ENCODE measurements at regions not wholly inside any gene's neighbourhood (a gene's known extent, or its start where the extent isn't known, plus 50 kb on each side); places are given as distances from the start of the nearest gene placed in this dataset. TPM values are rescaled to one million over a fixed set of nuclear protein-coding genes. Genes with fewer than 3 reads are reported as not detected.
"Not testable (repeated sequence)": the region's sequence is repeated elsewhere in the genome, so short reads cannot be mapped to it uniquely, and the experiment has no call there.

GRCh38 chr5:37909610-37910266 is 69.9 kb upstream of the GDNF start:
- DNase-seq: not testable (repeated sequence)

- no peak for DNase-seq
Observed at GRCh38 chr5:37906416-37906815, 66.6 kb upstream of the GDNF start.

- DNase-seq: no peak
Observed at GRCh38 chr5:37905230-37905629, 65.4 kb upstream of the GDNF start.

- no peak for DNase-seq
Observed at GRCh38 chr5:37902323-37902722, 62.5 kb upstream of the GDNF start.

- DNase-seq: peak; percentile 7
Observed at GRCh38 chr5:37900692-37901091, 60.9 kb upstream of the GDNF start.

- DNase-seq: no peak
Observed at GRCh38 chr5:37899037-37899436, 59.2 kb upstream of the GDNF start.

GRCh38 chr5:37896159-37896558 is 56.3 kb upstream of the GDNF start:
- no peak for DNase-seq

GRCh38 chr5:37893434-37894134 is 53.7 kb upstream of the GDNF start:
- DNase-seq: peak; percentile 34

GRCh38 chr5:37892586-37892985 is 52.7 kb upstream of the GDNF start:
- DNase-seq: peak; percentile 41

GRCh38 chr5:37891832-37892231 is 52.0 kb upstream of the GDNF start:
- DNase-seq: no peak

- DNase-seq: no peak
Observed at GRCh38 chr5:37889612-37890317, 49.9 kb upstream of the GDNF start.

Small RNA genes lying in the stretch of these regions (small RNA-seq; reads per million reads assigned to genes)
- not detected for gene LINC02110 (ENCODE audit: low replicate concordance)

All from skin of body (tissue), 2 donors.